WTC11 (cell line): ENCODE measurements at regions not wholly inside any gene's neighbourhood (a gene's known extent, or its start where the extent isn't known, plus 50 kb on each side); places are given as distances from the start of the nearest gene placed in this dataset.

Experiments used
- ATAC-seq: fragments of 200-7000 bp; cut with Tn5 transposase; 2 replicates; pipeline ENCODE4 v1.10.0; 2021; ENCODE audit warnings: mild to moderate bottlenecking, moderate library complexity
- CTCF ChIA-PET: fragments of 300-600 bp; sonication (Branson Sonifier 250); formaldehyde crosslinking; loops from one replicate; lab custom pipeline; 2021; ENCODE audit warnings: antibody characterized with exemption; lab: Charles Lee
- POLR2A ChIA-PET: fragments of 350-600 bp; sonication (Branson Sonifier 250); formaldehyde crosslinking; loops from one replicate; lab custom pipeline; 2021; ENCODE audit warnings: antibody characterized with exemption; lab: Charles Lee
- DNase-seq: peaks from one replicate; pipeline ENCODE4 v3.0.0; 2021; ENCODE audit warnings: low spot score
- H3K27ac Mint-ChIP-seq: 2 replicates; pipeline ENCODE4 v1.8.0; 2021; ENCODE audit warnings: mixed read lengths
- H3K27me3 Mint-ChIP-seq: 2 replicates; pipeline ENCODE4 v1.8.0; 2021; ENCODE audit warnings: low read depth, mild to moderate bottlenecking, moderate library complexity, mixed read lengths
- H3K36me3 Mint-ChIP-seq: 2 replicates; pipeline ENCODE4 v1.8.0; 2021; ENCODE audit warnings: mixed read lengths
- H3K4me1 Mint-ChIP-seq: 2 replicates; pipeline ENCODE4 v1.8.0; 2022; ENCODE audit warnings: mixed read lengths
- H3K4me3 Mint-ChIP-seq: 2 replicates; pipeline ENCODE4 v1.8.0; 2021; ENCODE audit warnings: mild to moderate bottlenecking, moderate library complexity, mixed read lengths
- H3K9me3 Mint-ChIP-seq: 2 replicates; pipeline ENCODE4 v1.8.0; 2021; ENCODE audit warnings: mixed read lengths
- CBFB ChIP-seq: sonication (generic); formaldehyde crosslinking; IDR thresholded peaks from 2 replicates; pipeline ENCODE4 v1.8.1; 2022; ENCODE audit warnings: mild to moderate bottlenecking, low read depth, missing genetic modification reagents
- FOXP1 ChIP-seq: sonication (generic); formaldehyde crosslinking; IDR thresholded peaks from 2 replicates; pipeline ENCODE4 v1.8.0; 2022; ENCODE audit warnings: missing genetic modification reagents, mild to moderate bottlenecking, moderate library complexity, borderline replicate concordance
- GRHL2 ChIP-seq: fragments of 250-450 bp; sonication (Bioruptor Pico); IDR thresholded peaks from 2 replicates; pipeline ENCODE4 v1.8.0; 2022; ENCODE audit warnings: mild to moderate bottlenecking, moderate library complexity; ENCODE audit not compliant: insufficient replicate concordance, severe bottlenecking
- JAZF1 ChIP-seq: fragments of 250-450 bp; sonication (Bioruptor Pico); IDR thresholded peaks from 2 replicates; pipeline ENCODE4 v1.9.0; 2021; ENCODE audit warnings: moderate library complexity, mild to moderate bottlenecking, inconsistent platforms
- KAT7 ChIP-seq: sonication (generic); formaldehyde crosslinking; IDR thresholded peaks from 2 replicates; pipeline ENCODE4 v1.8.1; 2023; ENCODE audit warnings: missing genetic modification reagents, mild to moderate bottlenecking, borderline replicate concordance
- NR2C2 ChIP-seq: sonication (generic); formaldehyde crosslinking; IDR thresholded peaks from 2 replicates; pipeline ENCODE4 v1.8.0; 2022; ENCODE audit warnings: mild to moderate bottlenecking, missing genetic modification reagents
- PRRX2 ChIP-seq: fragments of 250-450 bp; sonication (Bioruptor Pico); IDR thresholded peaks from 2 replicates; pipeline ENCODE4 v1.8.0; 2021; ENCODE audit warnings: mild to moderate bottlenecking
- SMAD3 ChIP-seq: sonication (generic); formaldehyde crosslinking; IDR thresholded peaks from 2 replicates; pipeline ENCODE4 v1.8.0; 2022; ENCODE audit warnings: missing genetic modification reagents, mild to moderate bottlenecking, borderline replicate concordance
- SP1 ChIP-seq: sonication (generic); formaldehyde crosslinking; conservative IDR thresholded peaks from 2 replicates; pipeline ENCODE4 v1.8.1; 2022; ENCODE audit warnings: missing genetic modification reagents
- ZBTB21 ChIP-seq: sonication (generic); formaldehyde crosslinking; IDR thresholded peaks from 2 replicates; pipeline ENCODE4 v1.8.1; 2023; ENCODE audit warnings: mild to moderate bottlenecking, missing genetic modification reagents, borderline replicate concordance
- ZNF232 ChIP-seq: sonication (generic); formaldehyde crosslinking; IDR thresholded peaks from 2 replicates; pipeline ENCODE4 v1.8.0; 2022; ENCODE audit warnings: mild to moderate bottlenecking, missing genetic modification reagents
- TF ChIP-seq, protein P1 (sequence below): sonication (generic); formaldehyde crosslinking; IDR thresholded peaks from 2 replicates; pipeline ENCODE4 v1.8.1; 2023; ENCODE audit warnings: mild to moderate bottlenecking, missing genetic modification reagents, borderline replicate concordance
- TF ChIP-seq, protein P2 (sequence below): fragments of 200-600 bp; IDR thresholded peaks from 2 replicates; pipeline ENCODE4 v1.8.0; 2022; ENCODE audit warnings: antibody characterized with exemption
- TF ChIP-seq, protein P3 (sequence below): fragments of 250-450 bp; sonication (Bioruptor Pico); IDR thresholded peaks from 2 replicates; pipeline ENCODE4 v1.9.0; 2021; ENCODE audit warnings: mild to moderate bottlenecking
- TF ChIP-seq, protein P4 (sequence below): sonication (generic); formaldehyde crosslinking; IDR thresholded peaks from 2 replicates; pipeline ENCODE4 v1.8.0; 2023; ENCODE audit warnings: missing genetic modification reagents, mild to moderate bottlenecking, borderline replicate concordance
- TF ChIP-seq, protein P5 (sequence below): fragments of 250-450 bp; sonication (Bioruptor Pico); IDR thresholded peaks from 2 replicates; pipeline ENCODE4 v1.9.0; 2021; ENCODE audit warnings: mild to moderate bottlenecking

DNA sequence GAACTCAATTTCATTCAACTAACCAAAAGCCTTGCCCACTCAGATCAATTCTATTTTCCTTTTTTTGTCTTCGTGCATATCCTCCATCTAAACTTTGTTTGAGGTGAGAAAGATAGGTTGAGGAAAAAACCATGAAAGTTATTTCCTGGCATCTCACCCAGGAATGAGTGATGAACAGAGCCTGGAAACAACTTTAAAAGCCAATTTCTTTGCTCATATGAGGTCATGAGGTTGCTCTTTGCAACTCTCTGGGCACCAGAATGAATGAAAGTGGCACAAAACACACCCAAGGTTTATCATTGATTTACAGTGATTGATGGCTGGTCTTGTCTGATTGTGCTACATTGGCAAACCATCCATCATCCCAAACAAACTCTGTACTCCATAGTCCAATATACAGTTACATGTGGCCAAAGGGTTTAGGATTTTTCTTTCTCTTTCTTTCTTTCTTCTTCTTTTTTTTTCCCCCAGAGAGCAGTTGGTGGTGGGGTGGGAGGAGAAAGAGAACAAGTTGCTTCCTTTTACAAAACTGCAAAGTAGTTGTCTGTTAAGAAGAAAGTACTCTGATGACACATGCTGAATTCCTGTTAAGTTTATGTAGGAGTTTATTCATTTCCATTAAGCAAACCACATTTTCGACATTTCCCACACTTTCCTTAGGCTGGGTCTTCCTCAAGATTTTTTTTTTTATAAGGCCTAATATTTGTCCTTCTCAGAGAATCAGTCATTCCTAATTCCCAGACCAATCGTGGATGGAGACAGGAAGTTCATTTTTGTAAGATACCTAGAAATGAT is 575.9 kb upstream of the ZEB2 start:
- no peak for ATAC-seq
- H3K9me3 Mint-ChIP-seq, result peaks cover 36% of the 10 kb centered on the region
- no peak for DNase-seq
- H3K4me3 Mint-ChIP-seq, result no peak overlapping the region
- TF ChIP-seq, protein P1, sequence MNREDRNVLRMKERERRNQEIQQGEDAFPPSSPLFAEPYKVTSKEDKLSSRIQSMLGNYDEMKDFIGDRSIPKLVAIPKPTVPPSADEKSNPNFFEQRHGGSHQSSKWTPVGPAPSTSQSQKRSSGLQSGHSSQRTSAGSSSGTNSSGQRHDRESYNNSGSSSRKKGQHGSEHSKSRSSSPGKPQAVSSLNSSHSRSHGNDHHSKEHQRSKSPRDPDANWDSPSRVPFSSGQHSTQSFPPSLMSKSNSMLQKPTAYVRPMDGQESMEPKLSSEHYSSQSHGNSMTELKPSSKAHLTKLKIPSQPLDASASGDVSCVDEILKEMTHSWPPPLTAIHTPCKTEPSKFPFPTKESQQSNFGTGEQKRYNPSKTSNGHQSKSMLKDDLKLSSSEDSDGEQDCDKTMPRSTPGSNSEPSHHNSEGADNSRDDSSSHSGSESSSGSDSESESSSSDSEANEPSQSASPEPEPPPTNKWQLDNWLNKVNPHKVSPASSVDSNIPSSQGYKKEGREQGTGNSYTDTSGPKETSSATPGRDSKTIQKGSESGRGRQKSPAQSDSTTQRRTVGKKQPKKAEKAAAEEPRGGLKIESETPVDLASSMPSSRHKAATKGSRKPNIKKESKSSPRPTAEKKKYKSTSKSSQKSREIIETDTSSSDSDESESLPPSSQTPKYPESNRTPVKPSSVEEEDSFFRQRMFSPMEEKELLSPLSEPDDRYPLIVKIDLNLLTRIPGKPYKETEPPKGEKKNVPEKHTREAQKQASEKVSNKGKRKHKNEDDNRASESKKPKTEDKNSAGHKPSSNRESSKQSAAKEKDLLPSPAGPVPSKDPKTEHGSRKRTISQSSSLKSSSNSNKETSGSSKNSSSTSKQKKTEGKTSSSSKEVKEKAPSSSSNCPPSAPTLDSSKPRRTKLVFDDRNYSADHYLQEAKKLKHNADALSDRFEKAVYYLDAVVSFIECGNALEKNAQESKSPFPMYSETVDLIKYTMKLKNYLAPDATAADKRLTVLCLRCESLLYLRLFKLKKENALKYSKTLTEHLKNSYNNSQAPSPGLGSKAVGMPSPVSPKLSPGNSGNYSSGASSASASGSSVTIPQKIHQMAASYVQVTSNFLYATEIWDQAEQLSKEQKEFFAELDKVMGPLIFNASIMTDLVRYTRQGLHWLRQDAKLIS (CRISPR knock-in tag), result no peak
- TF ChIP-seq PRRX2 (CRISPR knock-in tag) (no peak), KAT7 (CRISPR knock-in tag) (no peak), GRHL2 (no peak), FOXP1 (CRISPR knock-in tag) (no peak), SMAD3 (CRISPR knock-in tag) (no peak), CBFB (CRISPR knock-in tag) (no peak), ZNF232 (CRISPR knock-in tag) (no peak)
- TF ChIP-seq, protein P2, sequence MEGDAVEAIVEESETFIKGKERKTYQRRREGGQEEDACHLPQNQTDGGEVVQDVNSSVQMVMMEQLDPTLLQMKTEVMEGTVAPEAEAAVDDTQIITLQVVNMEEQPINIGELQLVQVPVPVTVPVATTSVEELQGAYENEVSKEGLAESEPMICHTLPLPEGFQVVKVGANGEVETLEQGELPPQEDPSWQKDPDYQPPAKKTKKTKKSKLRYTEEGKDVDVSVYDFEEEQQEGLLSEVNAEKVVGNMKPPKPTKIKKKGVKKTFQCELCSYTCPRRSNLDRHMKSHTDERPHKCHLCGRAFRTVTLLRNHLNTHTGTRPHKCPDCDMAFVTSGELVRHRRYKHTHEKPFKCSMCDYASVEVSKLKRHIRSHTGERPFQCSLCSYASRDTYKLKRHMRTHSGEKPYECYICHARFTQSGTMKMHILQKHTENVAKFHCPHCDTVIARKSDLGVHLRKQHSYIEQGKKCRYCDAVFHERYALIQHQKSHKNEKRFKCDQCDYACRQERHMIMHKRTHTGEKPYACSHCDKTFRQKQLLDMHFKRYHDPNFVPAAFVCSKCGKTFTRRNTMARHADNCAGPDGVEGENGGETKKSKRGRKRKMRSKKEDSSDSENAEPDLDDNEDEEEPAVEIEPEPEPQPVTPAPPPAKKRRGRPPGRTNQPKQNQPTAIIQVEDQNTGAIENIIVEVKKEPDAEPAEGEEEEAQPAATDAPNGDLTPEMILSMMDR, result no peak
- TF ChIP-seq, protein P3, sequence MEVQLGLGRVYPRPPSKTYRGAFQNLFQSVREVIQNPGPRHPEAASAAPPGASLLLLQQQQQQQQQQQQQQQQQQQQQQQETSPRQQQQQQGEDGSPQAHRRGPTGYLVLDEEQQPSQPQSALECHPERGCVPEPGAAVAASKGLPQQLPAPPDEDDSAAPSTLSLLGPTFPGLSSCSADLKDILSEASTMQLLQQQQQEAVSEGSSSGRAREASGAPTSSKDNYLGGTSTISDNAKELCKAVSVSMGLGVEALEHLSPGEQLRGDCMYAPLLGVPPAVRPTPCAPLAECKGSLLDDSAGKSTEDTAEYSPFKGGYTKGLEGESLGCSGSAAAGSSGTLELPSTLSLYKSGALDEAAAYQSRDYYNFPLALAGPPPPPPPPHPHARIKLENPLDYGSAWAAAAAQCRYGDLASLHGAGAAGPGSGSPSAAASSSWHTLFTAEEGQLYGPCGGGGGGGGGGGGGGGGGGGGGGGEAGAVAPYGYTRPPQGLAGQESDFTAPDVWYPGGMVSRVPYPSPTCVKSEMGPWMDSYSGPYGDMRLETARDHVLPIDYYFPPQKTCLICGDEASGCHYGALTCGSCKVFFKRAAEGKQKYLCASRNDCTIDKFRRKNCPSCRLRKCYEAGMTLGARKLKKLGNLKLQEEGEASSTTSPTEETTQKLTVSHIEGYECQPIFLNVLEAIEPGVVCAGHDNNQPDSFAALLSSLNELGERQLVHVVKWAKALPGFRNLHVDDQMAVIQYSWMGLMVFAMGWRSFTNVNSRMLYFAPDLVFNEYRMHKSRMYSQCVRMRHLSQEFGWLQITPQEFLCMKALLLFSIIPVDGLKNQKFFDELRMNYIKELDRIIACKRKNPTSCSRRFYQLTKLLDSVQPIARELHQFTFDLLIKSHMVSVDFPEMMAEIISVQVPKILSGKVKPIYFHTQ (CRISPR knock-in tag), result no peak
- TF ChIP-seq, protein P4, sequence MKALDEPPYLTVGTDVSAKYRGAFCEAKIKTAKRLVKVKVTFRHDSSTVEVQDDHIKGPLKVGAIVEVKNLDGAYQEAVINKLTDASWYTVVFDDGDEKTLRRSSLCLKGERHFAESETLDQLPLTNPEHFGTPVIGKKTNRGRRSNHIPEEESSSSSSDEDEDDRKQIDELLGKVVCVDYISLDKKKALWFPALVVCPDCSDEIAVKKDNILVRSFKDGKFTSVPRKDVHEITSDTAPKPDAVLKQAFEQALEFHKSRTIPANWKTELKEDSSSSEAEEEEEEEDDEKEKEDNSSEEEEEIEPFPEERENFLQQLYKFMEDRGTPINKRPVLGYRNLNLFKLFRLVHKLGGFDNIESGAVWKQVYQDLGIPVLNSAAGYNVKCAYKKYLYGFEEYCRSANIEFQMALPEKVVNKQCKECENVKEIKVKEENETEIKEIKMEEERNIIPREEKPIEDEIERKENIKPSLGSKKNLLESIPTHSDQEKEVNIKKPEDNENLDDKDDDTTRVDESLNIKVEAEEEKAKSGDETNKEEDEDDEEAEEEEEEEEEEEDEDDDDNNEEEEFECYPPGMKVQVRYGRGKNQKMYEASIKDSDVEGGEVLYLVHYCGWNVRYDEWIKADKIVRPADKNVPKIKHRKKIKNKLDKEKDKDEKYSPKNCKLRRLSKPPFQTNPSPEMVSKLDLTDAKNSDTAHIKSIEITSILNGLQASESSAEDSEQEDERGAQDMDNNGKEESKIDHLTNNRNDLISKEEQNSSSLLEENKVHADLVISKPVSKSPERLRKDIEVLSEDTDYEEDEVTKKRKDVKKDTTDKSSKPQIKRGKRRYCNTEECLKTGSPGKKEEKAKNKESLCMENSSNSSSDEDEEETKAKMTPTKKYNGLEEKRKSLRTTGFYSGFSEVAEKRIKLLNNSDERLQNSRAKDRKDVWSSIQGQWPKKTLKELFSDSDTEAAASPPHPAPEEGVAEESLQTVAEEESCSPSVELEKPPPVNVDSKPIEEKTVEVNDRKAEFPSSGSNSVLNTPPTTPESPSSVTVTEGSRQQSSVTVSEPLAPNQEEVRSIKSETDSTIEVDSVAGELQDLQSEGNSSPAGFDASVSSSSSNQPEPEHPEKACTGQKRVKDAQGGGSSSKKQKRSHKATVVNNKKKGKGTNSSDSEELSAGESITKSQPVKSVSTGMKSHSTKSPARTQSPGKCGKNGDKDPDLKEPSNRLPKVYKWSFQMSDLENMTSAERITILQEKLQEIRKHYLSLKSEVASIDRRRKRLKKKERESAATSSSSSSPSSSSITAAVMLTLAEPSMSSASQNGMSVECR, result no peak
- no peaks in the 10 kb centered on the region for H3K27me3 Mint-ChIP-seq
- H3K27ac Mint-ChIP-seq, result no peak overlapping the region
- ChIA-PET POLR2A (no interaction called here), CTCF (no interaction called here)
- H3K36me3 Mint-ChIP-seq, result peaks cover 7% of the 10 kb centered on the region; the same call in 1 of the 2 replicates
- H3K4me1 Mint-ChIP-seq, result no peaks in the 10 kb centered on the region

DNA sequence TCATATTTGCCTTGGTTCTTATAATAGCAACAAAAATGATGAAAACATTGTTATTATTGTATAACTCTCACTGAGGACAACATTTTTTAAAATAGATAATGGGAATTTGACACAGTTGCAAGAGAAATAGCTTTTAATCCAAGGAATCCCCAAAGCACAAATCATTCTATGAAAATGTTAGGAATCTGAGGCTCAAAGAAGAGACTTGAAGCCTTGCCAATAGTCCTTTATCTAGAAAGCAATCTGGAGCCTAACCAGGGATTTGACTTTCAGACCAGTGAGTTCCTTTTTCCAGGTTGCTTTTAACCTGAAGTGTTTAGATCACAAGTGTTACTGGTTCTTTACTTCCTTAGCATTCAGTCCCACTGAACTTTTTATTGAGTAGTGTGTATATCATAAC is 574.5 kb upstream of the ZEB2 start:
- Mint-ChIP-seq H3K36me3 (peaks cover 13% of the 10 kb centered on the region), H3K9me3 (peaks cover 42% of the 10 kb centered on the region), H3K27me3 (no peaks in the 10 kb centered on the region), H3K4me1 (no peaks in the 10 kb centered on the region), H3K4me3 (no peak overlapping the region), H3K27ac (no peak overlapping the region)
- ChIA-PET POLR2A (no interaction called here), CTCF (no interaction called here)
- DNase-seq (no peak), ATAC-seq (no peak)
- TF ChIP-seq SP1 (CRISPR knock-in tag), result no peak
- TF ChIP-seq, protein P5, sequence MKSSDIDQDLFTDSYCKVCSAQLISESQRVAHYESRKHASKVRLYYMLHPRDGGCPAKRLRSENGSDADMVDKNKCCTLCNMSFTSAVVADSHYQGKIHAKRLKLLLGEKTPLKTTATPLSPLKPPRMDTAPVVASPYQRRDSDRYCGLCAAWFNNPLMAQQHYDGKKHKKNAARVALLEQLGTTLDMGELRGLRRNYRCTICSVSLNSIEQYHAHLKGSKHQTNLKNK (CRISPR knock-in tag), result no peak
- TF ChIP-seq ZBTB21 (CRISPR knock-in tag), result no peak
- TF ChIP-seq, protein P3 (CRISPR knock-in tag), result no peak
- no peak for TF ChIP-seq NR2C2 (CRISPR knock-in tag)
- TF ChIP-seq JAZF1 (CRISPR knock-in tag), result no peak
